ENCODE measurements at regions not wholly inside any gene's neighbourhood (a gene's known extent, or its start where the extent isn't known, plus 50 kb on each side); places are given as distances from the start of the nearest gene placed in this dataset.

GRCh38 chr9:107131108-107131799 is 151.8 kb upstream of the RAD23B start:
- no peaks in the 10 kb centered on the region for H3K27me3 ChIP-seq (ENCODE audit: control insufficient read depth in 3 of 3, insufficient read depth in 3 of 3, low read length in 2 of 3)
- H3K36me3 ChIP-seq (ENCODE audit: control insufficient read depth in 4 of 4, insufficient read depth in 4 of 4, low read length in 4 of 4): no peaks in the 10 kb centered on the region
- DNase-seq: no peak
- no peaks in the 10 kb centered on the region for H3K4me1 ChIP-seq (ENCODE audit: control insufficient read depth in 5 of 5, insufficient read depth in 5 of 5, low read length in 5 of 5)
- no peak for TF ChIP-seq CTCF (IDR thresholded peaks at IDR 0.05; ENCODE audit: control extremely low read depth, extremely low read depth)
- H3K27ac ChIP-seq (ENCODE audit: low read depth in 1 of 2, low read length in 1 of 2): no peak overlapping the region
- no peak overlapping the region for H3K4me3 ChIP-seq
- WGBS, 2 donors: 85 to 89% methylated on average over 5 of the region's 5 CpGs
- H3K9ac ChIP-seq (ENCODE audit: insufficient read depth in 1 of 2, low read length in 2 of 2): no peak overlapping the region
- H3K9me3 ChIP-seq (ENCODE audit: control insufficient read depth in 4 of 4, insufficient read depth in 3 of 4, low read length in 3 of 4): no peaks in the 10 kb centered on the region
- ATAC-seq (ENCODE audit: insufficient read depth, low FRiP score): no peak

DNA sequence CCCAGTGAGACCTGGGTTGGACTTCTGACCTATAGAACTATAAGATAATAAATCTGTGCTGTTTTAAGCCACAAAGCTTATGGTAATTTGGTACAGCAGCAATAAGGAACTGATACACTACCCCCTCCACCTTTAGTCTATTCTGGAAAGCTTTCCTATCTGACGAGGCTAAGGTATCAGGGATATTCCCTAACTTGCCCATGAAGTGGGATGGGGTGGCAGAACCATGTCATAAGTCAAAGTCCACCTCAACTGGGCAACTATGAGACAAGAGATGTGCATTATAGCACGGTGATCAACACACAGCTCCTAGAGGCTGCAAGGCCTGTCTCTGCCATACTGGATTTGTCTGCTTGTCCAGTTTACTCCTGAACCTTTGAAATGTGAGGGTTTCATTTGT is 146.8 kb upstream of the RAD23B start:
- no peak overlapping the region for H3K27ac ChIP-seq (ENCODE audit: low read depth in 1 of 2, low read length in 1 of 2)
- no peak for DNase-seq
- TF ChIP-seq CTCF (IDR thresholded peaks at IDR 0.05; ENCODE audit: control extremely low read depth, extremely low read depth): no peak
- H3K4me3 ChIP-seq: no peak overlapping the region
- H3K27me3 ChIP-seq (ENCODE audit: control insufficient read depth in 3 of 3, insufficient read depth in 3 of 3, low read length in 2 of 3): no peaks in the 10 kb centered on the region
- ATAC-seq (ENCODE audit: insufficient read depth, low FRiP score): no peak
- no peaks in the 10 kb centered on the region for H3K36me3 ChIP-seq (ENCODE audit: control insufficient read depth in 4 of 4, insufficient read depth in 4 of 4, low read length in 4 of 4)
- H3K9me3 ChIP-seq (ENCODE audit: control insufficient read depth in 4 of 4, insufficient read depth in 3 of 4, low read length in 3 of 4): no peaks in the 10 kb centered on the region
- H3K4me1 ChIP-seq (ENCODE audit: control insufficient read depth in 5 of 5, insufficient read depth in 5 of 5, low read length in 5 of 5): no peaks in the 10 kb centered on the region
- WGBS, 2 donors: 89 to 95% methylated on average over 2 of the region's 2 CpGs
- no peak overlapping the region for H3K9ac ChIP-seq (ENCODE audit: insufficient read depth in 1 of 2, low read length in 2 of 2)

- H3K4me1 ChIP-seq (ENCODE audit: control insufficient read depth in 5 of 5, insufficient read depth in 5 of 5, low read length in 5 of 5): peaks cover 0 to 7% (median 0%) of the 10 kb centered on the region in 5 donors
- peak in 2 of 3 donors; percentile 18 to 25 for DNase-seq
- H3K27ac ChIP-seq (ENCODE audit: low read depth in 1 of 2, low read length in 1 of 2): no peak overlapping the region
- H3K4me3 ChIP-seq: no peak overlapping the region
- H3K9me3 ChIP-seq (ENCODE audit: control insufficient read depth in 4 of 4, insufficient read depth in 3 of 4, low read length in 3 of 4): no peaks in the 10 kb centered on the region
- peak; percentile 45 for TF ChIP-seq CTCF (IDR thresholded peaks at IDR 0.05; ENCODE audit: control extremely low read depth, extremely low read depth)
- 70 to 75% methylated on average over 9 of the region's 9 CpGs for WGBS, 2 donors
- H3K27me3 ChIP-seq (ENCODE audit: control insufficient read depth in 3 of 3, insufficient read depth in 3 of 3, low read length in 2 of 3): no peaks in the 10 kb centered on the region
- no peak for ATAC-seq (ENCODE audit: insufficient read depth, low FRiP score)
- H3K36me3 ChIP-seq (ENCODE audit: control insufficient read depth in 4 of 4, insufficient read depth in 4 of 4, low read length in 4 of 4): no peaks in the 10 kb centered on the region
- no peak overlapping the region for H3K9ac ChIP-seq (ENCODE audit: insufficient read depth in 1 of 2, low read length in 2 of 2)
These were observed 145.4 kb upstream of the RAD23B start for GRCh38 chr9:107137495-107138202.

Data from lung (tissue), 11 donors.